Adrenal gland (tissue), 5 donors: ENCODE measurements at regions not wholly inside any gene's neighbourhood (a gene's known extent, or its start where the extent isn't known, plus 50 kb on each side); places are given as distances from the start of the nearest gene placed in this dataset.

ENCODE experiments used
- POLR2A ChIP-seq, 2 donors: fragments of 450-650 bp; IDR thresholded peaks; one replicate each; pipeline ENCODE4 v1.6.1; 2017; ENCODE audit warnings: antibody characterized with exemption in 2 of 2, mild to moderate bottlenecking in 2 of 2, moderate library complexity in 1 of 2
- TF ChIP-seq, protein P1 (sequence below), 6 experiments: fragments of 450-650 bp in 4 of 6; fragments of 200-600 bp in 2 of 6; sonication (generic) in 1 of 6; IDR thresholded peaks; 1 replicate in 5 of 6; 2 replicates in 1 of 6; pipeline versions ENCODE4 v1.5.1 to v1.8.0; 2016 to 2021; ENCODE audit warnings: antibody characterized with exemption in 6 of 6, mild to moderate bottlenecking in 2 of 6, moderate library complexity in 1 of 6
- donor health status: DM: no; HTN: no; CAD: no.

DNA sequence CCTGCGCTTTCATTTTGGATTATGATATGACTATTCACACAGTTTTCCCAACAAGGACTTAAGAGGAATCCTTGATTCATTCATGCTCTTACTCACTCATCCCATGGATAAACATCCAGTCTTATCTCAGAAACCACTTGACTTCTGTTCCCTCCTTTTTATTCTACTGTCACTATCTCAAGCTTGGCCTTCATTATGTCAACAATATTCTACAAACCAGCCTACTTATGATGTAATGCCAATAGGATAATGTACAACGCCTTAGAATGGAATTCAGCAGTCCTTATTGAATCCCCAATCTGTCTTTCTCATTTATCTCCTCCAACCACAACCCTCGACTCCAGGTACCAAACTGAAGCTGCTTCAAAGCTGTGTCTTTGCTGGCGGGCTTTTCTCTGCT, 448.5 kb downstream of the PDZRN4 start:
- TF ChIP-seq POLR2A (IDR thresholded peaks at IDR 0.05) = no peak
- TF ChIP-seq, protein P1, sequence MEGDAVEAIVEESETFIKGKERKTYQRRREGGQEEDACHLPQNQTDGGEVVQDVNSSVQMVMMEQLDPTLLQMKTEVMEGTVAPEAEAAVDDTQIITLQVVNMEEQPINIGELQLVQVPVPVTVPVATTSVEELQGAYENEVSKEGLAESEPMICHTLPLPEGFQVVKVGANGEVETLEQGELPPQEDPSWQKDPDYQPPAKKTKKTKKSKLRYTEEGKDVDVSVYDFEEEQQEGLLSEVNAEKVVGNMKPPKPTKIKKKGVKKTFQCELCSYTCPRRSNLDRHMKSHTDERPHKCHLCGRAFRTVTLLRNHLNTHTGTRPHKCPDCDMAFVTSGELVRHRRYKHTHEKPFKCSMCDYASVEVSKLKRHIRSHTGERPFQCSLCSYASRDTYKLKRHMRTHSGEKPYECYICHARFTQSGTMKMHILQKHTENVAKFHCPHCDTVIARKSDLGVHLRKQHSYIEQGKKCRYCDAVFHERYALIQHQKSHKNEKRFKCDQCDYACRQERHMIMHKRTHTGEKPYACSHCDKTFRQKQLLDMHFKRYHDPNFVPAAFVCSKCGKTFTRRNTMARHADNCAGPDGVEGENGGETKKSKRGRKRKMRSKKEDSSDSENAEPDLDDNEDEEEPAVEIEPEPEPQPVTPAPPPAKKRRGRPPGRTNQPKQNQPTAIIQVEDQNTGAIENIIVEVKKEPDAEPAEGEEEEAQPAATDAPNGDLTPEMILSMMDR (IDR thresholded peaks at IDR 0.05) = no peak
